Activated CD4-positive, alpha-beta T cell treated with anti-CD3 and anti-CD28 coated beads, Interleukin-2, Interleukin-4, amounts not matched to agents 100 ng/mL and 50 ng/mL, durations not matched to agents 16 hours and 8 hours (primary cell): ENCODE measurements at regions not wholly inside any gene's neighbourhood (a gene's known extent, or its start where the extent isn't known, plus 50 kb on each side); places are given as distances from the start of the nearest gene placed in this dataset.
A peak's percentile ranks its signal among the peaks of the same experiment; 100 is the strongest.
"Not testable (repeated sequence)": the region's sequence is repeated elsewhere in the genome, so short reads cannot be mapped to it uniquely, and the experiment has no call there.

Source experiments
- DNase-seq: peaks from one replicate; pipeline ENCODE4 v3.0.0-alpha.2; 2020; ENCODE audit warnings: low spot score

DNA sequence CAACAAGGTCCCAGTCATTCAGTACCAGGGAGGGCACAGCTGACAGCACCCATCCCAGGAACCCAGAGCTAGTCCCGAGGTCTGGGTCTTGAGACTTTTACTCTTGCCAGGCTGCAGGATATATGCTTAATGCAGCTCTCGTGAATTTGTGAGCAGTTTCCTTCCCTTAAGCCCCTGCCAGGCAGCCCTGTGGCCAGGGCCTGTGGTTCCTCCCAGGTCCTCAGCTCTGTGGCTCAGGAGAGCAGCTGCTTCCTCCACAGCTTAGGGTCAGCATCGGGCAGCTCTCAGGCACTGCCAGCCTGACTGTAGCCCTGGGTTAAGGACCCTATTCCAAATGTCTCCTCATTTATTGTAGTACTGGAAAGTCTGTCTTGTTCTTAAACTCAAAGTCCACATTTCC is 1384.8 kb downstream of the RPIA start:
- DNase-seq = no peak

DNA sequence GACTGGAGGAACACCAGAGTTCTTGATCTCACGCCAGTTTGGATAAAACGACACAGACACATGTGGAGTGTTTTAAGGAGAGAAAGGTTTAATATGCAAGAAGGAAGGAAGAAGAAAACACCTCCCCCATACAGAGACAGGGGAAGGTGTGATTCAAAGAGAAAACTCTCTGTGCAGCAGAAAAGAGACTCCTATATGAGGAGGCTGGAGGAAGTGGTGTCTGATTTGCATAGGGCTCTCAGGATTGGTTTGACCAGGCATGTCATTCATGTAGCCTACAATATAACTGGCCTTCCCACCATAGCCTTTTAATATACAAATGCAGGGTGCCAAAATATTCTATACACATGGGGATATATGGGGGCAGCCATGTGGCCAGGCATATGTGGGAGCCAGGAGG is 1386.5 kb downstream of the RPIA start:
- no peak for DNase-seq

DNA sequence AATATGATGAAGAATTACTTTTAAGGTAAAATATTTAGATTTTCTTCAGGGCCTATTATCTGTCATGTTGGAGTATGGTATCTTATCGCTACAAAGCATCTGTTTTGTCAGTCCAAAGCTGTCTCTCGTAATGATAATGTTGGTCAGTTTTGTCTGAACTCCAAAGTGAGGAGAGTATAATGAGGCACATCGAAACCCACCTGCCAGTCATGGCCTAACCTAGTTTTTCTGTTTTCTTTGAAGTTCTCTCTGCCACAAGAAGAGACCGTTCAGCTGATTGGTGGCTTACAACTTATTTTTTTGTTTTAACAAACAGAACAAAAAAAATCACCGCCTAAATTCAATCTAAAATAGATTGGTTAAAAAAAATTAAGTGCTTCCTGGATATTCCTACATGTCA is 1387.9 kb downstream of the RPIA start:
- no peak for DNase-seq

DNA sequence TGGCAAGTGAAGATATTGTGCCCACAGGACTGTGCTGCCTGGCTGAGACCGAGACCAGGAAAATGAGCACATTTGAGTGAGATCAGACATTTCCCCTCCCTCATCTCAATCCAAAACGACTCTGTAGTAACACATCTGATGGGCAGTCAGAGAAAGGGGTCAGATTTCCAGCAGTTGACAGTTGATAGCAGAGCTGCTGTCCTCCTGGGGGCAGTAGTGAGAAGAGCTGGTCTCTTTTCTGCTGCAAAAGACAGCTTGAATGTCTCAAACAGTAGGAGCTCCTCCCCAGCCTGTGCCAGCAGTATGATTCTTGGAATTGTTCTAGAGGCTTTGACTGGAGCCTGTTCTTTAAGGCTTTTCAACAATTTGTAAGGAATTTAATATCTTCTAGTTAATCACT is 1396.3 kb downstream of the RPIA start:
- not testable (repeated sequence) for DNase-seq

DNA sequence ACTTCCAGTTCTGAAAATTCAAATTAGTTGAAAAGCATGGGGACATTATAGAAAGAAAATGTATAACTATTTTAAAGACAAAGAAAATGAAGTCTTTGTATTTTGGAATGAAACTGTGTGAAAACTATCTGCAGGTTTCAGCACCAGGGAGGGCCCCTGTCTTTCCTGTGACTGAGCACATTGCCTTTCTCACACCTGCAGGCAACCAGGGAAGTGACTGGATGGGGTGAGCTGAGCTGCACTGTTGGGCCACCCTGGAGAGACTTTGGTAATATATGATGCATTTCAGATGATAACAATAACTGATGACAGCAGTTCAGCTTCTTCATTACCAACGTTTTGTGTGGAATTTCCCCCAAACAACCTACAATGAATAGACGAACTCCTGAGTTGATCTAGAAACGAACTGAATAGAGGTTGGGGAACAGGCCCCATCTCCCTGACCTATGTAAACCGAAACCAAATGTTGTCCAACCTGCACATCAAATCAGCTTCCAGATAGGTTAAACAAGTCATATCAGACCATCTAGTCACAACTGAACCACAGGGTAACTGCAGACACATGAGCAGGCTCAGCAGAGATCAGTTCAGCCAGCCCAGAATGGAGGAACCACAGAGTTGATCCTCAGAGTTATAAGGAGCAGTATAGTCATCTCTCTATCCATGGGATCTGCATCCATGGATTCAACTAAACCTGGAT is 1402.2 kb downstream of the RPIA start:
- DNase-seq = not testable (repeated sequence)

DNA sequence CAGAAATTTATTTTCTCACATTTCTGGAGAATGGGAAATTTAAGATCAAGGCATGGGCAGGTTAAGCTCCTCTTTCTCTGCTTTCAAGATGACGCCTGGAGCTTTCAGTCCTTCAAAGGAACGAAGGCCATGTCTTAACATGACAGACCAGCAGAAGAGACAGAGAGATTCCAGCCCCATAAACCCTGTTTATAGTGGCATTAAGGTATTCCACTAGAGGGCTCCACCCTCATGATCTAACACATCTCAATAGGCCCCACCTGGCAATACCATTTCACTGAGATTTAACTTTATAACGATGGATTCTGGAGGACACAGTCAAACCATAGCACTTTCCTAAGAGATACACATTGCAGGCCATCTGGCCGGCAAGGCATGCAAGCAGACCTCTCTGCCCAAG is 1406.1 kb downstream of the RPIA start:
- DNase-seq = not testable (repeated sequence)

DNA sequence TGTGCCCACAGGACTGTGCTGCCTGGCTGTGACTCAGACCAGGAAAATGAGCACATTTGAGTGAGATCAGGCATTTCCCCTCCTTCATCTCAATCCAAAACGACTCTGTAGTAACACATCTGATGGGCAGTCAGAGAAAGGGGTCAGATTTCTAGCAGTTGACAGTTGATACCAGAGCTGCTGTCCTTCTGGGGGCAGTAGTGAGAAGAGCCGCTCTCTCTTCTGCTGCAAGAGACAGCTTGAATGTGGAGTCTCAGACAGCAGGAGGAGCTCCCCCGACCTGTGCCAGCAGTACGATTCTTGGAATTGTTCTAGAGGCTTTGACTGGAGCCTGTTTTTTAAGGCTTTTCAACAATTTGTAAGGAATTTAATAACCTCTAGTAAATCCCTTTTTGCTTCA is 1413.7 kb downstream of the RPIA start:
- not testable (repeated sequence) for DNase-seq

DNA sequence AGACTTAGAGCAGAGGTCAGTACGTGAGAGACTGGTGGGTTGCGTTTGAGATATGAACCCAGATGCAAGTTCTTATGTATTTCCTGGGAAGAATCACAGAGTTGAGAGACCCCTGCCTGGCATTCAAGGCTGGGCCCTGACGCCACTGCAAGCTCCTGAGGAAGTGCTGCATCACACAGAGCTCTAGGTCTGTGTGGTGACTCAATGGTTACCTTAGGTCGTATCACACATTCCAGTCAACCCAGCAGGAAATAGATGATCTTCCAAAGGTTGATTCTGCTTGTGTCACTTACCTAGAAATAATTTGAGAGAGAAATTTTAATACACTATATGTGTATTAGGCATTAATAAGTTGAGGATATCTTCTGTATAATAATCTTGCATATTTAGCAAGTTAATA is 1431.9 kb downstream of the RPIA start:
- not testable (repeated sequence) for DNase-seq

DNA sequence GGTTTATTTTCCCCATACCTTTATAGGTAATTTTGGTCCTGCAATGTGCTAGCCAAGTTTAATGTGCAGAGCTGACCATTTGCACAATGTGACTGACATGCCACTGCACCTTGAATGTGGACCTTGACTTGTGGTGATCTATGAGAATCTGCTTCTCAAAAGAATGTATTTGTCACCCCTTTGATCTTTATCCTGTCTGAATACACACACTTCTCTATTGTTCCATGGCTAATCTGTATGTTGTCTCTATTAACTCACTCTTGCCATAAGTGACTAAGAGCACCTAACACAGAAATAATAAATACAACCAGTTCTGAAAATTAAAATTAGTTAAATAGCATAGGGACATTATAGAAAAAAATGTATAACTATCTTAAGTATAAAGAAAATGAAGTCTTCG is 1447.6 kb downstream of the RPIA start:
- not testable (repeated sequence) for DNase-seq

DNA sequence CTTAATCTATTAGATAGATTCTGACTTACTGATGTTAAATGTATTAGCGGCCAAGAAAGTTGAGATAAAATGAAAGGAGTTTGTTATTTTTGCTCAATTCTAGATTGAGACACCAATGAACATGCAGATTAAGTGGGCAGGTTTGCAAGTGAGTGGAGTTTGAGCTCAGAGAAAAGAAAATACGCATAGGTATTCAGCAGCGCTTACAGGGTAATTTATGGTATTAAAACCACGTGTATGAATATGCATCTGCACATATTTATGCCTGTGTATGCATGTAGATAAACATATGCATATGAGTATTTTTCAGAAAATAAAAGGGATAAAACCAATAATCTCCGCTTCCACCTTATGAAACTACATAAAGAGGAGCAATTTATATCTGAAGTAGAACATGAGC is 1450.1 kb downstream of the RPIA start:
- not testable (repeated sequence) for DNase-seq

DNA sequence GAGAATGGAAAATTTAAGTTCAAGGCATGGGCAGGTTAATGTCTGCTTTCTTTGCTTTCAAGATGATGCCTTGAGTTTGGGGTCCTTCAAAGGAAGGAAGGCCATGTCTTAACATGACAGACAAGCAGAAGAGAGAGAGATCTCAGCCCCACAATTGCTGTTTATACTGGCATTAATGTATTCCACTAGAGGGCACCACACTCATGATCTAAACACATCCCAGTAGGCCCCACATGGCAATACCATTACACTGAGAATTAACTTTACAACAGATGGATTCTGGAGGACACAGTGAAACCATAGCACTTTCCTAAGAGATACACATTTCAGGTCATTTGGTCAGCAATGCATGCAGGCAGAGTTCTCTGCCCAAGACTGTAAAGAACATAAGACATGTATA is 1460.3 kb downstream of the RPIA start:
- DNase-seq = not testable (repeated sequence)

DNA sequence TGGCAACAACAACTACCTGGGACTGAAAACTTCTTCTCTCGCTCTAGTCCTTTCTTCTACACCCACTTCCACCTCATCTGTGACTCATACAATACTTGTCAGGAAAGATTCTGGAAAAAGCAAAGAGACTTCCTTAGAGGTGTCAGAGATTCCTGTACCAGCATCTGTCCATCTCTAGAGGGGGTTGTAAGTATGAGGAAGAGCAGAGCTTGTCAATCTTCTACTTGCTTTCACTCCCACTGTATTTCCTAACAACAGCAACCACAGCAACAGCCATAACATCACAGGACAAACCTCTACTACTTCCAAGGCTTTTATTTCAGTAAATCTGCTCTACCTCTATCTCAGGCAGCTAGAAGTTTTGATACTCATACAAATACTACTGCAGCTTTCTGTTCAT is 1479.5 kb downstream of the RPIA start:
- DNase-seq = not testable (repeated sequence)

DNA sequence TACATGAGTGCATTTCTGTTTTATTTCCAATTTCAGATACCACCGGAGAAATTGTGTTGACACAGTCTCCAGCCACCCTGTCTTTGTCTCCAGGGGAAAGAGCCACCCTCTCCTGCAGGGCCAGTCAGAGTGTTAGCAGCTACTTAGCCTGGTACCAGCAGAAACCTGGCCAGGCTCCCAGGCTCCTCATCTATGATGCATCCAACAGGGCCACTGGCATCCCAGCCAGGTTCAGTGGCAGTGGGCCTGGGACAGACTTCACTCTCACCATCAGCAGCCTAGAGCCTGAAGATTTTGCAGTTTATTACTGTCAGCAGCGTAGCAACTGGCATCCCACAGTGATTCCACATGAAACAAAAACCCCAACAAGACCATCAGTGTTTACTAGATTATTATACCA is 1481.6 kb downstream of the RPIA start:
- not testable (repeated sequence) for DNase-seq

DNA sequence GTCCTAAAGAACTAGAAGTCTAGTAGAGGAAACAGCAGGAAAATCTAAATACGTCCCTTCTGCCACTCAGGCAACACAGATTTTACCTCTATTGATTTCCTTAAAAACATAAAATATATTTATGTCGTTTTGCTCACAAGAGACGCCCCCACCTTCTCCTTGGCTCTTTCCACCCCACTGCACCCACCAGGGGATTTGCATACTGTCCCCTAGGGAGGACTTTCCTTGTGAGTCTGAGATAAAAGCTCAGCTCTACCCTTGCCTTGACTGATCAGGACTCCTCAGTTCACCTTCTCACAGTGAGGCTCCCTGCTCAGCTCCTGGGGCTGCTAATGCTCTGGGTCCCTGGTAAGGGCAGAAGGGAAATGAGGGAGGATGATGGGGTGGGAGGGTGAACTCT is 1488.1 kb downstream of the RPIA start:
- DNase-seq = not testable (repeated sequence)

DNA sequence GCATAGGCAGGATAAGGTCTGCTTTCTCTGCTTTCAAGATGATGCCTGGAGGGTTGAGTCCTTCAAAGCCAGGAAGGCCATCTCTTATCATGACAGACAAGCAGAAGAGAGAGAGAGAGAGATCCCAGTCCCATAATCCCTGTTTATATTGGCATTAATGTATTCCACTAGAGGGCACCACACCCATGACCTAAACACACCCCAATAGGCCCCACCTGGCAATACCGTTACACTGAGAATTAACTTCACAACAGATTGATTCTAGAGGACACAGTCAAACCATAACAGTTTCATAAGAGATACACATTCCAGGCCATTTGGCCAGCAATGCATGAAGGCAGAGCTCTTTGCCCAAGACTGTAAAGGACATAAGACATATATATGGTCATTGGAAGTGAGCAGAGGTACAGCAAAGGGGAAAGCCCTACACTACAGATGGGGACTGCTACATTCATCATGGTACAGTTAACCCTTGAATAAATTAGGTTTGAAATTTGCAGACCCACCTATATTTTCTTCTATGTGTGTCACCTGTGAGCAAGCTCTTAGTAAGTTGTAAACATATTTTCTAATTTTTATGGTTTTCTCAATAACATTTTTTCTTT is 1516.1 kb downstream of the RPIA start:
- peak; percentile 7 for DNase-seq

DNA sequence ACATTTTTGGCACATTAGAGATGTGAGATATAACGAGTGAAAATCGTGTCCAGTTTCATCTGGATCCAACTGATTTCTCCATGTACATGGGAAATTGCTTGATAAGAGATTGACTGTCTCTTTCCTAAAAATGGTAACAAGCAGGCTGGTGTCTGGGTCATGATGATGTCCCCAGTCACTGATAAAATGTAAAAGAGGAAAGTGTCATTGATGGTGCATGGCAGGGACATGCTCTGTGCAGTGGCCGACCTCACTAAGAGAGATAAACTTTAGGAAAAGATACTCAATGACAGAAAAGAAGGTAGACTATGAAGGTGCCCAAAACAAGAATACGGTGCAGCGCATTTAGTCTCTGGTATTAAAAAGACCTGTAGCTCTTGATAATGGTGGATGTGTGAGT is 1517.5 kb downstream of the RPIA start:
- DNase-seq = no peak

DNA sequence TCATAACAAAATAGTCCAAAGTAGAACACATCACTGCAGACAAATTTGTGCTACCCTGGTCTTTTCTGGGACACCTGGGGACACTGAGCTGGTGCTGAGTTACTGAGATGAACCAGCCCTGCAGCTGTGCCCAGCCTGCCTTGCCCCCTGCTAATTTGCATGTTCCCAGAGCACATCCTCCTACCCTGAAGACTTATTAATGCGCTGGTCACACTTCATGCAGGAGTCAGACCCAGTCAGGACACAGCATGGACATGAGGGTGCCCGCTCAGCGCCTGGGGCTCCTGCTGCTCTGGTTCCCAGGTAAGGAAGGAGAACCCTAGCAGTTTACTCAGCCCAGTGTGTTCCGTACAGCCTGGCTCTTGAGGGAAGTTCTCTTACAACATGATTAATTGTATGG is 1518.3 kb downstream of the RPIA start:
- DNase-seq = no peak

DNA sequence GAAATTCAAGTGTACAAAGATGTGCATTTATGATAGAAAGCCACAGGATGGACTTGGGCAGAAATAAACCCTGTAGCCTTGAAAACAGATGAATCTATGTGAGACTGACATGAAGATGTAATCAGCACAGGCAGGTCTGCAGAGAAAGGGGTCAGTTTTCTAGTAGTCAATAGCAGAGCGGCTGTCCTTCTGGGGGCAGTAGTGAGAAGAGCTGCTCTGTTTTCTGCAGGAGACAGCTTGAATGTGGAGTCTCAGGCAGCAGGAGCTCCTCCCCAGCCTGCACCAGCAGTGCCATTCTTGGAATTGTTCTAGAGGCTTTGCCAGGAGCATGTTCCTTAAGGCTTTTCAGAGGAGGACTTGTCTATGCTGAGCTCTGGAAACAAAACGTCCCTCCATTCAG is 1524.4 kb downstream of the RPIA start:
- DNase-seq = not testable (repeated sequence)

DNA sequence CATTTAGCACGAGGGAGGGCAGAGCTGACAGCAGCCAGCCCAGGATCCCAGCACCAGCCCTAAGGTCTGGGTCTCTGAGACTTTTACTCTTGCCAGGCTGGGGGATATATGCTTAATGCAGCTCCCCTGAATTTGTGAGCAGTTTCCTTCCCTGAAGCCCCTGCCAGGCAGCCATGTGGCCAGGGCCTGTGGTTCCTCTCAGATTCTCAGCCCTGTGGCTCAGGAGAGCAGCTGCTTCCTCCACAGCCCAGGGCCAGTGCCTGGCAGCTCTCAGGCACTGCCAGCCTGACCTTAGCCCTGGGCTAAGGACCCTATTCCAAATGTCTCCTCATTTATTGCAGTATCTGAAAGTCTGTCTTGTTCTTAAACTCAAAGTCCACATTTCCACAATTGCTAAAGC is 1525.3 kb downstream of the RPIA start:
- DNase-seq = not testable (repeated sequence)

DNA sequence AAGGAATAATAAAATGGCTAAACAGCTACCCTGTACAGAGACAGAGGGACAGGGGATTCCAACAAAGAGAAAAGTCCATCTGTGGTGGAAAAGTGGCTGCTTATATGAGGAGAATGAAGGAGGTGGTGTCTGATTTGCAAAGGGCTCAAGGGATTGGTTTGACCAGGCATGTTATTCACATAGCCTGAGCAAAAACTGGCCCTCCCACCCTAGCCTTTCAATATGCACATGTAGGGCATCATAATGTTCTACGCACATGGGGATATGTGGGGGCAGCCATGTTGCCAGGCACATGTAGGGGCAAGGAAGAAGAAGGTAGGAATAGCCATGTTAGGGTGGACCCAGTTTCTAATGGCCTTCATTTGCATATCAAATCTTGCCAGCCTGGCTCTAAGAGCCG is 1527.1 kb downstream of the RPIA start:
- DNase-seq = not testable (repeated sequence)

DNA sequence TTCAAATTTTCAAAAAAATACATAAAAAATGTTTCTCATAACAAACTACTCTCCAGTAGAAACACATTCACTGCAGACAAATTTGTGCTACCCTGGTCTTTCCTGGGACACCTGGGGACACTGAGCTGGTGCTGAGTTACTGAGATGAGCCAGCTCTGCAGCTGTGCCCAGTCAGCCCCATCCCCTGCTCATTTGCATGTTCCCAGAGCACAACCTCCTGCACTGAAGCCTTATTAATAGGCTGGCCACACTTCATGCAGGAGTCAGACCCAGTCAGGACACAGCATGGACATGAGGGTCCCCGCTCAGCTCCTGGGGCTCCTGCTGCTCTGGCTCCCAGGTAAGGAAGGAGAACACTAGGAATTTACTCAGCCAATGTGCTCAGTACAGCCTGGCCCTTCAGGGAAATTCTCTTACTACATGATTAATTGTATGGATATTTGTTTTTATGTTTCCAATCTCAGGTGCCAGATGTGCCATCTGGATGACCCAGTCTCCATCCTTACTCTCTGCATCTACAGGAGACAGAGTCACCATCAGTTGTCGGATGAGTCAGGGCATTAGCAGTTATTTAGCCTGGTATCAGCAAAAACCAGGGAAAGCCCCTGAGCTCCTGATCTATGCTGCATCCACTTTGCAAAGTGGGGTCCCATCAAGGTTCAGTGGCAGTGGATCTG is 1529.3 kb downstream of the RPIA start:
- not testable (repeated sequence) for DNase-seq

DNA sequence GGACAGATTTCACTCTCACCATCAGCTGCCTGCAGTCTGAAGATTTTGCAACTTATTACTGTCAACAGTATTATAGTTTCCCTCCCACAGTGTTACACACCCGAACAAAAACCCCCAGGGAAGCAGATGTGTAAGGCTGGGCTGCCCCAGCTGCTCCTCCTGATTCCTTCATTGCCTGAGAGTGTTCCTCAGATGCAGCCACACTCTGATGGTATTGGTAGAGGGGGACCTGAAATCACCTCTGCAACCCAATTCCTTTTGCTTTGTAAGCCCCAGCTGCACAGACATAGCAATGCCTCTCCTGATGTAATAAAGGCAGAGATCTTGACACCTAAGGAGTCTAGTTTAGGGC is 1529.8 kb downstream of the RPIA start:
- DNase-seq = no peak

DNA sequence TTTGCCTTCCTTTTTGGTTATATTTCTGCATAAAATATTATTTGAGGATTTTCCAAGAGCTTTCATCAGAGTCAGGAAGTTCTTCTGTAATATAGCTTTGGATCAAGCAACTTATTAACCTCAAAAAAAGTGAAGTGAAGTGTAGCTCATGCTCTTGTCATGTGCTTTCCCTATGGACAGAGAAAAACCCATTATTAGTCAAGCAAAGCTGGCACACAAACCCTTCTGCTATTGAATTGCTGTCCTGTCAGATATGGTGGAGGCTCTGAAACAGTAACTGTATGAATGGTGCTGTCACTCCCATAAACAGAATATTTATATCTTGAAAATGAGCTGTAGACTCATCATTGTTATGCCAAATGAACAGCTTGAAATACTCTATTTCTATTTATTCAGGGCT is 1533.3 kb downstream of the RPIA start:
- DNase-seq = not testable (repeated sequence)
